K562 (cell line): ENCODE measurements at regions not wholly inside any gene's neighbourhood (a gene's known extent, or its start where the extent isn't known, plus 50 kb on each side); places are given as distances from the start of the nearest gene placed in this dataset.

Experiments used
- ATAC-seq: fragments of 200-7000 bp; cut with Tn5 transposase; 3 replicates; pipeline ENCODE4 v1.9.1; 2020; ENCODE audit warnings: moderate library complexity
- BruUV-seq: library from RNA; stranded (reverse); fragments of 400-500 nt; replicated peaks from 2 replicates; lab custom pipeline; 2021; lab: Mats Ljungman, UMichigan
- CTCF ChIA-PET: fragments of 300-600 bp; formaldehyde crosslinking; extraction: SDS; loops from one replicate; lab custom pipeline; 2021; ENCODE audit warnings: low intra/inter-chr PET ratio; lab: Yijun Ruan, JAX
- POLR2A ChIA-PET: fragments of 300-600, 350-650 bp; sonication (Branson Sonifier 250); formaldehyde crosslinking; extraction: SDS; loops from one replicate; lab custom pipeline; 2021; ENCODE audit warnings: antibody characterized with exemption, inconsistent platforms; lab: Yijun Ruan, JAX
- DNase-seq, 4 experiments: peaks; one replicate each; pipeline versions ENCODE4 v3.0.0 to v3.0.0-alpha.2; 2011 to 2018; ENCODE audit warnings: low spot score in 3 of 4, mixed read lengths in 3 of 4; ENCODE audit errors: extremely low read depth in 1 of 4
- FAIRE-seq: peaks from 2 replicates; lab custom pipeline; 2011; peaks lifted over from hg19 to GRCh38; lab: Jason Lieb, UNC
- H2AFZ ChIP-seq: 2 replicates; pipeline ENCODE4 v1.6.0; 2011; ENCODE audit warnings: low read depth, low read length, control low read depth, inconsistent platforms
- H3K27ac ChIP-seq: fragments of 200-600 bp; 3 replicates; pipeline ENCODE4 v1.8.0; 2011; ENCODE audit warnings: low read depth, mild to moderate bottlenecking, control low read depth, inconsistent platforms, low read length, moderate library complexity, mixed read lengths; ENCODE audit errors: extremely low read depth
- H3K27me3 ChIP-seq, 2 experiments: fragments of 300-600 bp in 1 of 2; 2 replicates in 1 of 2; 3 replicates in 1 of 2; pipeline versions ENCODE4 v1.6.0 to v1.8.0; 2011; ENCODE audit warnings: inconsistent platforms in 2 of 2, low read length in 2 of 2, mild to moderate bottlenecking in 1 of 2, mixed read lengths in 1 of 2, moderate library complexity in 1 of 2; ENCODE audit not compliant: control insufficient read depth in 2 of 2, insufficient read depth in 2 of 2
- H3K36me3 ChIP-seq: fragments of 300-600 bp; 3 replicates; pipeline ENCODE4 v1.8.0; 2011; ENCODE audit warnings: mild to moderate bottlenecking, low read length, inconsistent platforms; ENCODE audit not compliant: control insufficient read depth, insufficient read depth
- H3K4me1 ChIP-seq, 2 experiments: fragments of 200-600 bp in 1 of 2; replicated peaks in 1 of 2; 2 replicates in 1 of 2; 3 replicates in 1 of 2; pipeline versions ENCODE4 v1.5.1 to v1.8.0; 2011; ENCODE audit warnings: inconsistent platforms in 2 of 2, low read length in 2 of 2, mild to moderate bottlenecking in 1 of 2, mixed read lengths in 1 of 2, moderate library complexity in 1 of 2; ENCODE audit not compliant: control insufficient read depth in 2 of 2, insufficient read depth in 2 of 2
- H3K4me2 ChIP-seq: 2 replicates; pipeline ENCODE4 v1.6.1; 2011; ENCODE audit warnings: low read length, control low read depth, inconsistent platforms, mixed read lengths; ENCODE audit not compliant: insufficient read depth
- H3K4me3 ChIP-seq: fragments of 200-600 bp; sonication (generic), shearing (Covaris generic); 2 replicates; pipeline ENCODE4 v1.5.1; 2016; ENCODE audit warnings: control low read depth, inconsistent platforms
- H3K79me2 ChIP-seq: fragments of 200-600 bp; 3 replicates; pipeline ENCODE4 v1.8.0; 2011; ENCODE audit warnings: low read length, inconsistent platforms; ENCODE audit not compliant: control insufficient read depth, insufficient read depth
- H3K9ac ChIP-seq, 2 experiments: 2 replicates each; pipeline versions ENCODE4 v1.6.0 to v1.6.1; 2011; ENCODE audit warnings: low read depth in 2 of 2, low read length in 2 of 2, control low read depth in 1 of 2, inconsistent platforms in 1 of 2, mild to moderate bottlenecking in 1 of 2, mixed read lengths in 1 of 2; ENCODE audit not compliant: insufficient read depth in 1 of 2
- H3K9me1 ChIP-seq: one replicate; pipeline ENCODE4 v1.6.0; 2011; ENCODE audit warnings: inconsistent platforms, mild to moderate bottlenecking, low read length, moderate library complexity; ENCODE audit not compliant: control insufficient read depth, insufficient read depth
- H3K9me3 ChIP-seq: replicated peaks from 2 replicates; pipeline ENCODE4 v1.5.1; 2011; ENCODE audit warnings: low read depth, low read length, inconsistent platforms; ENCODE audit not compliant: control insufficient read depth, insufficient read depth
- H4K20me1 ChIP-seq: replicated peaks from 2 replicates; pipeline ENCODE4 v1.6.1; 2011; ENCODE audit warnings: low read length, inconsistent platforms, mixed read lengths; ENCODE audit not compliant: control insufficient read depth, insufficient read depth
- C11orf30 ChIP-seq: fragments of 450-650 bp; IDR thresholded peaks from 2 replicates; pipeline ENCODE4 v1.6.1; 2016; ENCODE audit warnings: low read depth, mild to moderate bottlenecking
- E2F4 ChIP-seq: sonication (generic); formaldehyde crosslinking; IDR thresholded peaks from 2 replicates; pipeline ENCODE4 v1.8.0; 2022; ENCODE audit warnings: mild to moderate bottlenecking, low read depth, missing genetic modification reagents
- ESRRA ChIP-seq: fragments of 450-650 bp; IDR thresholded peaks from 2 replicates; pipeline ENCODE4 v1.6.1; 2014; ENCODE audit warnings: low read depth, mild to moderate bottlenecking, moderate library complexity, borderline replicate concordance
- FOXA3 ChIP-seq, 2 experiments: fragments of 450-650 bp in 1 of 2; sonication (generic) in 1 of 2; formaldehyde crosslinking; IDR thresholded peaks in 1 of 2; conservative IDR thresholded peaks in 1 of 2; 2 replicates each; pipeline versions ENCODE4 v1.4.0 to v1.8.0; 2020 to 2022; ENCODE audit warnings: mild to moderate bottlenecking in 2 of 2, missing genetic modification reagents in 1 of 2
- HSF4 ChIP-seq: fragments of 250-450 bp; sonication (Bioruptor Pico); IDR thresholded peaks from 2 replicates; pipeline ENCODE4 v2.1.2; 2022; ENCODE audit warnings: mild to moderate bottlenecking, moderate library complexity, borderline replicate concordance
- JUND ChIP-seq, 2 experiments: IDR thresholded peaks; 2 replicates in 1 of 2; 3 replicates in 1 of 2; pipeline ENCODE4 v1.6.1; 2011; ENCODE audit warnings: borderline replicate concordance in 2 of 2, low read depth in 2 of 2, low read length in 2 of 2, improper control_type of control experiment in 1 of 2, missing biosample characterization in 1 of 2, missing genetic modification characterization in 1 of 2, missing genetic modification reagents in 1 of 2
- NCOA4 ChIP-seq: fragments of 450-650 bp; IDR thresholded peaks from 2 replicates; pipeline ENCODE4 v1.6.1; 2018; ENCODE audit warnings: mild to moderate bottlenecking; ENCODE audit not compliant: partially characterized antibody
- PKNOX1 ChIP-seq: fragments of 450-650 bp; IDR thresholded peaks from 2 replicates; pipeline ENCODE4 v1.6.1; 2016
- SLC30A9 ChIP-seq: fragments of 250-450 bp; sonication (Bioruptor Pico); IDR thresholded peaks from 2 replicates; pipeline ENCODE4 v1.8.0; 2022; ENCODE audit warnings: mild to moderate bottlenecking, moderate library complexity
- TRIM24 ChIP-seq, 2 experiments: fragments of 450-650 bp; IDR thresholded peaks; 2 replicates each; pipeline ENCODE4 v1.6.1; 2016
- ZBTB26 ChIP-seq: fragments of 450-650 bp; formaldehyde crosslinking; IDR thresholded peaks from 2 replicates; pipeline ENCODE4 v1.4.0; 2022; ENCODE audit warnings: missing genetic modification characterization
- ZNF143 ChIP-seq: sonication (generic); formaldehyde crosslinking; IDR thresholded peaks from 2 replicates; pipeline ENCODE4 v1.9.0; 2022; ENCODE audit warnings: mild to moderate bottlenecking, missing genetic modification reagents
- ZNF184 ChIP-seq: sonication (generic); formaldehyde crosslinking; IDR thresholded peaks from 2 replicates; pipeline ENCODE4 v1.5.0; 2020; ENCODE audit warnings: missing genetic modification reagents
- ZNF316 ChIP-seq: fragments of 450-650 bp; IDR thresholded peaks from 2 replicates; pipeline ENCODE4 v1.6.1; 2016
- ZNF354B ChIP-seq: fragments of 250-450 bp; sonication (Bioruptor Pico); IDR thresholded peaks from 2 replicates; pipeline ENCODE4 v1.4.0; 2020
- ZNF395 ChIP-seq: fragments of 200-800 bp; sonication (Bioruptor generic); IDR thresholded peaks from 2 replicates; pipeline ENCODE4 v1.6.1; 2017; ENCODE audit warnings: missing genetic modification characterization, missing compliant biosample characterization
- ZNF408 ChIP-seq: fragments of 250-450 bp; sonication (Bioruptor Pico); IDR thresholded peaks from 2 replicates; pipeline ENCODE4 v1.4.0; 2020; ENCODE audit warnings: low read depth, mild to moderate bottlenecking, moderate library complexity
- ZNF764 ChIP-seq: fragments of 250-450 bp; sonication (Bioruptor Pico); IDR thresholded peaks from 2 replicates; pipeline ENCODE4 v1.4.0; 2020; ENCODE audit warnings: low read depth, mild to moderate bottlenecking, moderate library complexity
- WGBS: fragments of 100-300 bp; shearing (Covaris generic); methylation state at CpG from one replicate; pipeline ENCODE4 v1.1.6; 2016; ENCODE audit warnings: low coverage, mixed read lengths; ENCODE audit not compliant: insufficient coverage; ENCODE audit errors: missing lambda C conversion rate; 5-methylcytosine and 5-hydroxymethylcytosine counted together
- in situ Hi-C: fragments of 300-500 bp; cut with MboI; formaldehyde crosslinking; loops from 4 replicates; pipeline ENCODE4 v1.15.0; 2018; ENCODE audit warnings: inconsistent platforms, mixed read lengths
- intact Hi-C: fragments of 100-400 bp; cut with micrococcal nuclease; formaldehyde crosslinking; loops from 2 replicates; pipeline ENCODE4 v1.14.2; 2022

- Histone ChIP-seq H3K9me3 (no peaks in the 10 kb centered on the region), H3K4me3 (no peak overlapping the region), H3K9ac (no peak overlapping the region), H4K20me1 (no peaks in the 10 kb centered on the region), H3K79me2 (no peaks in the 10 kb centered on the region), H2AFZ (no peak overlapping the region), H3K27ac (no peak overlapping the region), H3K9me1 (no peaks in the 10 kb centered on the region), H3K27me3 (no peaks in the 10 kb centered on the region), H3K4me2 (no peak overlapping the region), H3K4me1 (no peaks in the 10 kb centered on the region), H3K36me3 (no peaks in the 10 kb centered on the region)
- 0% methylated on average over 4 of the region's 4 CpGs for WGBS
- ChIA-PET CTCF (no interaction called here), POLR2A (no interaction called here)
- intact Hi-C loops (no loop called here), in situ Hi-C loops (no loop called here)
- no TSS peak for BruUV-seq
- no peak for ATAC-seq
- FAIRE-seq = no peak
- DNase-seq = no peak
- TF ChIP-seq ZNF764 (CRISPR knock-in tag) (no peak), ZBTB26 (CRISPR knock-in tag) (no peak), TRIM24 (IDR thresholded peaks at IDR 0.05) (no peak), SLC30A9 (CRISPR knock-in tag) (no peak), FOXA3 (CRISPR knock-in tag; conservative IDR thresholded peaks at IDR 0.05 in 1 of 2, IDR thresholded peaks at IDR 0.05 in 1 of 2) (no peak), HSF4 (CRISPR knock-in tag) (no peak), ESRRA (no peak), ZNF184 (CRISPR knock-in tag) (no peak), PKNOX1 (no peak), E2F4 (no peak), ZNF408 (CRISPR knock-in tag) (no peak), C11orf30 (no peak), ZNF316 (no peak), NCOA4 (no peak), ZNF395 (CRISPR knock-in tag) (no peak), ZNF354B (CRISPR knock-in tag) (no peak), JUND (IDR thresholded peaks at IDR 0.05; ENCODE audit: borderline replicate concordance, low read depth, low read length) (no peak), JUND (tag; IDR thresholded peaks at IDR 0.05; ENCODE audit: borderline replicate concordance, low read depth, low read length) (no peak), ZNF143 (CRISPR knock-in tag) (no peak)
Observed at GRCh38 chr18:67410075-67411070, 106.1 kb downstream of the DSEL start.
